A204.1 (cell line): ENCODE measurements at regions not wholly inside any gene's neighbourhood (a gene's known extent, or its start where the extent isn't known, plus 50 kb on each side); places are given as distances from the start of the nearest gene placed in this dataset.

Experiments
- FAIRE-seq: peaks from 2 replicates; lab custom pipeline; 2012; peaks lifted over from hg19 to GRCh38; lab: Jason Lieb, UNC

DNA sequence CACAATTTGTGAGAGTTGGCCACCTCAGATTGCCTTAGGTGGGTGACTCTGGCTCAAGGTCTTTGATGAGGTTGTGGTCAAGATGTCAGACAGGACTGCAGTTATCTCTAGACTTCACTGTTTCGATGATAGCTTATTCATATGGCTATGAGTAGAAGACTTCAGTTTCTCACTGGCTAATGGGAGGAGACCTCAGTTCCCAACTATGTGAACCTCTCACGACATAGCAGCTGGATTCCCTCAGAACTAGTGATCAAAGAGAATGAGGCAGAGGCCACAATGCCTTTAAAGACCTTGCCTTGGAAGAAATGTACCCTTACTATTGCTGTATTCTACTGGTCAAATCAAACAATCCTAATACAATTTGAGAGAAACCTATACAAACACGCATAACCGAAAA is 607.5 kb upstream of the ROBO2 start:
- no peak for FAIRE-seq

DNA sequence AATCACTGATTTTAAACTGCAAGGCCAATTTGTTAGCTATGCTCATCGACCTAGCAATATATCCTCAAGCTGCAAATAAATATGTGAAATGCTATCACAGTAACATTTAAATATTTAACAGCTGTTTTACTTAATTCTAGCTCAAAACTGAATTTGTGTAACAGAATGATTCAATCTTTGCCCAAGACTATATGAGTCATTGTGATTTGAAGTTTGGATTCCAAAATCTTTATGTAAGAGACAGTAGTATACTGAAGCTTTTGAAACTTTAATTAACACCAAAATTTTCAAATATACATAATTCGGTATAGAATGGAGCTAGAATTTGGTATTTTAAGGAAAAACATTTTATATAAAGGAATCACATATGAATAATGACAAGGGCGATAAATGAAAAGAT is 603.0 kb upstream of the ROBO2 start:
- no peak for FAIRE-seq

GRCh38 chr3:76438971-76439370 is 600.9 kb upstream of the ROBO2 start:
- FAIRE-seq = no peak

- FAIRE-seq = no peak
Measured at GRCh38 chr3:76442374-76442915, 597.5 kb upstream of the ROBO2 start.

GRCh38 chr3:76456322-76456721 is 583.6 kb upstream of the ROBO2 start:
- FAIRE-seq = no peak

DNA sequence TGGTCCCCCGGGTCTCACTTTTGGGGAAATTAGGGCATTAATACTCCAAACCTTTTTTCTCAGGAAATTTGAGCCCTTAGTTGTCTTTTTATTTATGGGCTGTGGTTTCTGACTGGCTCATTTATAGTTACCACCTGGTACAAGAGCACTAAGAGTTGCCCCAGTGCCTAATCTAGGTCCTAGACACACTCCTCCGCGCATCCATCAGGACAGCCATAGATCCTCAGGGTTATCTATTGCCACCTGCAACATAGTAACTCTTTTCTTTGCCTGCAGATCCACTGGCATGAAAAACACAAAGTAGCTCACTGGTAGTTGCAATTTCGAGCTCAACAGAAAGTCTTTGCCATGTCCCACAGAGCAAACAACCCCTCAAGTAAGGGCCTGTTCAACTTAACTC is 576.4 kb upstream of the ROBO2 start:
- no peak for FAIRE-seq

- FAIRE-seq = no peak
Measured at GRCh38 chr3:76470285-76470684, 569.6 kb upstream of the ROBO2 start.

- no peak for FAIRE-seq
Measured at GRCh38 chr3:76474632-76475031, 565.3 kb upstream of the ROBO2 start.

- no peak for FAIRE-seq
Measured at GRCh38 chr3:76479161-76479650, 560.7 kb upstream of the ROBO2 start.

DNA sequence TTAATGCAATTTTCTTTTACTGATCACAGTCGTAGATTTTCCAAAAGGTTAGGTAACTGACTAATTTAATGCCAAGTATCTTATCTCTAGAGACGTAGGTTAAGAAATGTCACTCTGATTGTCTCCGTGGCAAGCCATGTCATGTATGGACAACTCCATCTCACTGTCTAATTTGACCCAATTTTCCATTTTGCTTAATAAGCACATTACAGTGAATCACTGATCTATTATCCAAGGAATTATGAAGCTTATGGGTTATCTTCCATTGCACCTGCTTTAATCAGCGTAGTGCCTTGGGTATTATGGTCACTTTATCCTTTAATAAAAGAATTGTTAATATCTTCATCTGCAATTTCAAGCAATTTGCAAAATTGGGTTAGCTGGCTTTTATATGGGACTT is 557.4 kb upstream of the ROBO2 start:
- FAIRE-seq = no peak

DNA sequence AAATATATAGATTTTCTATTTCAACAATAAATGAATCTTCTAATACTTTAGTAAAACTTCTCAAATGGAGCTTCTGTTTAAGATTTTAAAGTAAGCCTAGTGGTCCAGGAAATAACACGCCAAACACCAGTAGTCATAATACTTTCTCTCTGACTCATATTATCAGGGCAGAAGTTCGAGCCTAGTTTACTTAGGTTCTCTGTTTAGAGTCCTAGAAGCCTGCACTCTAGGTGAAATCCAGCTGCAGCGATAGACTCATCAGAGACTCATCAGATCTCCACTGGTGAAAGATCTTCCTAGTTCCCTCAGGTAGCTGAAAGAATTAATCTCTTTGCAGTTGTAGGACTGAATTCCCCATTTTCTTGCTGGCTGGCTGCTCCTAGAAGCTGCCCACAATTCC is 552.5 kb upstream of the ROBO2 start:
- FAIRE-seq = no peak

- no peak for FAIRE-seq
Measured at GRCh38 chr3:76490064-76490463, 549.8 kb upstream of the ROBO2 start.

DNA sequence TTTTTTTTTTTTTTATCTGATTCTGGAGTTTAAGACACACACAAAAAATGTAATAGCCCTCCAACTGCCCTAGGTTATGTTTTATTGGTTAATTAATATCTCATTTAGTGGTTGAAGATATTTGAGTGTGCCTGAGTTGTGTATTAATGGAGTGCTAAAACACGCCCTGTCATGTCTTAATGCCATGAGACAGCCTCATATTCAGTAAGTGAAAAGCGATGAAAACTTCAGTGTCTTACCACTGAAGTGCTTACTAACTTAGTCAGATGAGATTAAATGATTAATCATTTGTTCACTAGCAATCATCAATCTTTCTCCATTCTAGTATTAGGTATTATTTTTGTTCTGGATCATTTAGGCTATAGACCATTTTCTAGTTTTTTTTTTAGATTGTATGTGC is 544.7 kb upstream of the ROBO2 start:
- no peak for FAIRE-seq

- FAIRE-seq = no peak
Measured at GRCh38 chr3:76497636-76498035, 542.3 kb upstream of the ROBO2 start.

GRCh38 chr3:76500746-76501275 is 539.1 kb upstream of the ROBO2 start:
- FAIRE-seq = no peak

GRCh38 chr3:76501315-76501714 is 538.6 kb upstream of the ROBO2 start:
- no peak for FAIRE-seq

DNA sequence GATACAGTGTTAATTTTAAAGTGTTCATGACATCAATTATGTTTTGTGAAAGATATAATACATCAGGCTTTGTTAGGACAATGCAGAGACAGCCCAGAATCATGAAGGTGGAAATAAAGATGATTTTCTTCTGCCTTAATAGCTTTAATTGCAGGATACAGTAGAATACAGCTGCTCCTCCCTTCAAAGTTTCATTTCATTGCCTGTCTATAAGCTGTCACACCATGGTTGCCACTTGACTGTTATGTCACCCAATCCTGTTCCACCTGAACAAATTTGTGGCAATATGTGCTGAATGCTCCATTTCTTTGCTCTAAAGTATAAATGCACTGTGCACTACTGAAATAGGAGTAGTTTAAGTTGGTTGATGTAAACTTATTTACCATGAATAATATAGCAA is 537.8 kb upstream of the ROBO2 start:
- FAIRE-seq = no peak

- no peak for FAIRE-seq
Measured at GRCh38 chr3:76505202-76505845, 534.6 kb upstream of the ROBO2 start.

GRCh38 chr3:76509179-76509830 is 530.6 kb upstream of the ROBO2 start:
- no peak for FAIRE-seq

DNA sequence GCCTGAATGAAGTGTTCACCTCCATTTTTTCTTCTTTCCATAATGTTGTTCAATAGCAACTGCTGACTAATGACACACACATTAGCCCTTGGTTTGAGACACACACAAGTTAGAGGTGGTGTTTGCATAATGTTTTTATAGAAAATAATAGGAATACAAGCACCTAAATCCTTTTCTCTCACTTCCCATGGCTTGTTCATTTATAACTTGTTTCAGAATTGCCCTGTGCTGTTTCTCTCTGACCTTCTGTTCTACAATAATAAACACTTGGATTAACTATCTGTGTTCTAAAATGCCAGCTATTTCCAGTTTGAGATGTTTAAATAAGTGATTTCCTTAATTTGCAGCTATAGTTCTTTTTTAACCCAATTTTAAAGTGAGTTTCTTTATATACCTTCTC is 525.1 kb upstream of the ROBO2 start:
- FAIRE-seq = no peak

GRCh38 chr3:76523337-76523736 is 516.6 kb upstream of the ROBO2 start:
- no peak for FAIRE-seq

GRCh38 chr3:76525726-76526125 is 514.2 kb upstream of the ROBO2 start:
- no peak for FAIRE-seq

DNA sequence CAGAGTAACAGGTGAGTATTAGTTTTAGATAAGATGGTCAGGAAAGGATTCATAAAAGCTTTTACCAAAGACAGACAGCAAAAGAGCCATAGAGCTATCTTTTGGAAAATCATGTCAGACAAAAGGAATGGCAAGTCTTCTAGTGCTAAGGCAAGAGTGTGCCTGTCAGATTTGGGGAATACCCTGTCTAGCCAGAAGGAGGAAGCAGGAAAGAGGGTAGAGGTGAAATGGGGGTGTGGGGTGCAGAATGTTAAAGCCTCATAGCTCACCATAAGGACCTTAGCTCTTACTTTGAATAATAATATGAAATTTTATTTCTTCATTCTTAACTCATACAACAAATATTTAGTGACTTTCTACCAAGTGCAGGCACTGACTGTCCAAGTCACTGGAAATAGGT is 512.1 kb upstream of the ROBO2 start:
- FAIRE-seq = no peak
